Stomach (tissue), 4 donors: ENCODE measurements at regions not wholly inside any gene's neighbourhood (a gene's known extent, or its start where the extent isn't known, plus 50 kb on each side); places are given as distances from the start of the nearest gene placed in this dataset.

Experiments used
- CTCF ChIP-seq, 7 experiments: fragments of 450-650 bp in 4 of 7; fragments of 200-600 bp in 3 of 7; sonication (generic) in 3 of 7; IDR thresholded peaks; one replicate each; pipeline ENCODE4 v1.5.1; 2016 to 2019; ENCODE audit warnings: antibody characterized with exemption in 7 of 7, control low read depth in 2 of 7, mild to moderate bottlenecking in 1 of 7
- EP300 ChIP-seq: sonication (generic); formaldehyde crosslinking; IDR thresholded peaks from one replicate; pipeline ENCODE4 v1.6.1; 2017; ENCODE audit warnings: antibody characterized with exemption
- POLR2A ChIP-seq, 4 donors: fragments of 450-650 bp; IDR thresholded peaks; one replicate each; pipeline ENCODE4 v1.6.1; 2016; ENCODE audit warnings: antibody characterized with exemption in 4 of 4, control low read depth in 2 of 4, mild to moderate bottlenecking in 1 of 4, moderate library complexity in 1 of 4
- POLR2AphosphoS5 ChIP-seq, 3 donors: sonication (generic); formaldehyde crosslinking; IDR thresholded peaks; one replicate each; pipeline ENCODE4 v1.6.1; 2016; ENCODE audit warnings: antibody characterized with exemption in 3 of 3

GRCh38 chr10:61319386-61320256 lies 133.6 kb downstream of the TMEM26 start:
- no peak for TF ChIP-seq CTCF (IDR thresholded peaks at IDR 0.05)
- TF ChIP-seq POLR2AphosphoS5 (IDR thresholded peaks at IDR 0.05), result no peak
- no peak for TF ChIP-seq EP300
- no peak for TF ChIP-seq POLR2A (IDR thresholded peaks at IDR 0.05)
